Peyer's patch (tissue), 4 donors: ENCODE measurements at regions not wholly inside any gene's neighbourhood (a gene's known extent, or its start where the extent isn't known, plus 50 kb on each side); places are given as distances from the start of the nearest gene placed in this dataset.

ENCODE experiments used
- DNase-seq, 3 donors: peaks; one replicate each; pipeline ENCODE4 v3.0.0-alpha.2; 2017 to 2019
- H3K27ac ChIP-seq, 4 donors: fragments of 200-600 bp; sonication (generic); one replicate each; pipeline ENCODE4 v1.5.1; 2016 to 2019
- H3K27me3 ChIP-seq, 2 donors: fragments of 200-600 bp; sonication (generic); one replicate each; pipeline ENCODE4 v1.5.1; 2019
- H3K36me3 ChIP-seq, 3 donors: fragments of 200-600 bp; sonication (generic); one replicate each; pipeline ENCODE4 v1.5.1; 2016 to 2019
- H3K4me1 ChIP-seq, 4 donors: fragments of 200-600 bp; sonication (generic); one replicate each; pipeline ENCODE4 v1.5.1; 2016 to 2019
- H3K4me3 ChIP-seq, 4 donors: fragments of 200-600 bp; sonication (generic); 1 replicate in 3 of 4; 2 replicates in 1 of 4; pipeline ENCODE4 v1.5.1; 2016 to 2019; ENCODE audit warnings: mild to moderate bottlenecking in 1 of 4
- H3K9me3 ChIP-seq, 4 donors: fragments of 200-600 bp; sonication (generic); one replicate each; pipeline ENCODE4 v1.5.1; 2016 to 2019; ENCODE audit warnings: mild to moderate bottlenecking in 1 of 4
- POLR2A ChIP-seq, 2 donors: fragments of 450-650 bp; IDR thresholded peaks; one replicate each; pipeline ENCODE4 v1.5.1; 2017; ENCODE audit warnings: antibody characterized with exemption in 2 of 2, mild to moderate bottlenecking in 2 of 2, moderate library complexity in 2 of 2
- TF ChIP-seq, protein P1 (sequence below), 6 experiments: fragments of 450-650 bp in 4 of 6; fragments of 200-600 bp in 2 of 6; sonication (generic) in 1 of 6; IDR thresholded peaks; one replicate each; pipeline ENCODE4 v1.5.1; 2017 to 2019; ENCODE audit warnings: antibody characterized with exemption in 6 of 6, mild to moderate bottlenecking in 3 of 6, moderate library complexity in 1 of 6

DNA sequence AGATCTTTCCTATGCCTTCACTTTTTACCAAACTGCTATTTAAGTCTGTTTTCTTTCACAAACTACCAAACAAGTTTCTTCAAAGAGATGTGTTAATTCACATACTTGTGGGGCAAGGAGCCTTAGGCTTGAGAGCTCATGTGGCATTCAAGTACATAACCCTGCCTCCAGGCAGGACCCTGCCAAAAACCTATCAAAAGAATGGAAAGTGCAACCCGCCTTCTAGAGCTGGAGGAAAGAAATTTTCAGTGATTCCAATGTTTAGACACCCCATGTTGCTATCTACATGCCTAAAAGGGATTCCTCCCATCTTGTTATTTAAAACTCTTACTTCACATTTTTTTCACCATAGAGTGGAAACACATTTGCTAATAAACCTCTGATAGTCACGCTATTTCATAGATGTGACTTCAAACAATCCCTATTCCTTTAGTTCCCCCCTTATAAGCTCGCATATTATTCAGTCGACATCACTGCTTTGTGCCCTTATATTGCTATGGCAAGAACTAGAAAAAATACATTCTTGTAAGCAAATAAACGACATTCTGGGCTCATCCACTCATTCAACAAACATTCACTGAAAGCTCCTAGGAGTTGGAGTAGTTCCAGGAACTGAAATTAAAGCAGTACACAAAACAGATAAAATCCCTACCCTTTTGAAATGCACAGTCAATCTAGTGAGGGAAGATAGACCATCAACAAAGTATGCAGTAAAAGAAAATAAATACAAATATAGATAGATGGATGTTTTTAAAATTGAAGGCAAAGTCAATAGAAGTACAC is 518.1 kb downstream of the ELAVL2 start:
- H3K27me3 ChIP-seq: no peaks in the 10 kb centered on the region
- no peak for DNase-seq
- H3K4me1 ChIP-seq: no peaks in the 10 kb centered on the region
- H3K36me3 ChIP-seq: no peaks in the 10 kb centered on the region
- no peaks in the 10 kb centered on the region for H3K9me3 ChIP-seq
- H3K27ac ChIP-seq: no peak overlapping the region
- no peak overlapping the region for H3K4me3 ChIP-seq
- TF ChIP-seq, protein P1, sequence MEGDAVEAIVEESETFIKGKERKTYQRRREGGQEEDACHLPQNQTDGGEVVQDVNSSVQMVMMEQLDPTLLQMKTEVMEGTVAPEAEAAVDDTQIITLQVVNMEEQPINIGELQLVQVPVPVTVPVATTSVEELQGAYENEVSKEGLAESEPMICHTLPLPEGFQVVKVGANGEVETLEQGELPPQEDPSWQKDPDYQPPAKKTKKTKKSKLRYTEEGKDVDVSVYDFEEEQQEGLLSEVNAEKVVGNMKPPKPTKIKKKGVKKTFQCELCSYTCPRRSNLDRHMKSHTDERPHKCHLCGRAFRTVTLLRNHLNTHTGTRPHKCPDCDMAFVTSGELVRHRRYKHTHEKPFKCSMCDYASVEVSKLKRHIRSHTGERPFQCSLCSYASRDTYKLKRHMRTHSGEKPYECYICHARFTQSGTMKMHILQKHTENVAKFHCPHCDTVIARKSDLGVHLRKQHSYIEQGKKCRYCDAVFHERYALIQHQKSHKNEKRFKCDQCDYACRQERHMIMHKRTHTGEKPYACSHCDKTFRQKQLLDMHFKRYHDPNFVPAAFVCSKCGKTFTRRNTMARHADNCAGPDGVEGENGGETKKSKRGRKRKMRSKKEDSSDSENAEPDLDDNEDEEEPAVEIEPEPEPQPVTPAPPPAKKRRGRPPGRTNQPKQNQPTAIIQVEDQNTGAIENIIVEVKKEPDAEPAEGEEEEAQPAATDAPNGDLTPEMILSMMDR (IDR thresholded peaks at IDR 0.05): no peak
- no peak for TF ChIP-seq POLR2A (IDR thresholded peaks at IDR 0.05)

DNA sequence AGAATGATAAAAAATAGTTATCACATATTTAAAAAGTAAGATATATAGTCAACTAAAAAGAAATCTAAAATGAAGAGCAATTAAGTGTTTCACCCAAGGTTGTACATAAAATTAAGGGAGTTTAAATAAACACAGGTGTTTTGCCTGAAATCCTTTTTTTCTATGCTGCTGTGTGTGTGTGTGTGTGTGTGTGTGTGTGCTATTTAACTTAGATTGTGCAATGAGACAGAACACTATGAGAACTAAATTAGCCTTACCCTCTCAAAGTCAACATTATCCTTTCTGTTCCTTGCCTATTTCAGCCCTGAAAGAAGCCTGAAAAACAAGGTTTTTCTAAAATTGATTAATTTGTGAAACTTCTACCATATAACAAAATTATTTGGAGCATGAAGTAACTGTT is 516.2 kb downstream of the ELAVL2 start:
- Histone ChIP-seq H3K27me3 (no peaks in the 10 kb centered on the region), H3K4me3 (no peak overlapping the region), H3K9me3 (no peaks in the 10 kb centered on the region), H3K36me3 (no peaks in the 10 kb centered on the region), H3K27ac (no peak overlapping the region), H3K4me1 (no peaks in the 10 kb centered on the region)
- no peak for DNase-seq
- TF ChIP-seq, protein P1 (IDR thresholded peaks at IDR 0.05): no peak
- TF ChIP-seq POLR2A (IDR thresholded peaks at IDR 0.05): no peak

DNA sequence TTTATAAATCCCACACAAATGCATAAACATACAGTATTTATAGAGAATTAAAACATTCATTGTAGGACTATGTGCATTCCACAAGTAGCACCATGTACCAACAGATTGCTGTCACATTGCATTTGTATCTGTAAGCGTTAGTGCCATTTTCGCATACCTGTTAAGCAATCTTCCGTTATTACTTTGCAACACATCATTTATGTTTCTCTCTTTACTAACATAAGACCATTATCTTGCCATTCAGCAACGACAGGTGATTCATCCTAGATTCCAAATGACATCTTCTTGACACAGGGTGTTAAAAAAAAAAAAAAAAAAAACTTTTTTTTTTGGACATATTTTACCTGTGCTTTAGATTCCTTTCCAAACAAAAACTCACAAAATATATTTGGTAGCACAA is 511.8 kb downstream of the ELAVL2 start:
- no peak overlapping the region for H3K4me3 ChIP-seq
- H3K27ac ChIP-seq: no peak overlapping the region
- no peak for TF ChIP-seq POLR2A (IDR thresholded peaks at IDR 0.05)
- TF ChIP-seq, protein P1 (IDR thresholded peaks at IDR 0.05): no peak
- peaks cover 0 to 5% (median 0%) of the 10 kb centered on the region in 4 donors for H3K9me3 ChIP-seq
- H3K36me3 ChIP-seq: no peaks in the 10 kb centered on the region
- no peaks in the 10 kb centered on the region for H3K4me1 ChIP-seq
- DNase-seq: no peak
- no peaks in the 10 kb centered on the region for H3K27me3 ChIP-seq

GRCh38 chr9:23319092-23319491 is 506.9 kb downstream of the ELAVL2 start:
- no peak for DNase-seq
- Histone ChIP-seq H3K36me3 (no peaks in the 10 kb centered on the region), H3K4me3 (no peak overlapping the region), H3K9me3 (peaks cover 0 to 5% (median 0%) of the 10 kb centered on the region in 4 donors), H3K27me3 (no peaks in the 10 kb centered on the region), H3K27ac (no peak overlapping the region), H3K4me1 (no peaks in the 10 kb centered on the region)
- TF ChIP-seq POLR2A (IDR thresholded peaks at IDR 0.05): no peak
- TF ChIP-seq, protein P1 (IDR thresholded peaks at IDR 0.05): no peak

GRCh38 chr9:23321049-23321448 is 505.0 kb downstream of the ELAVL2 start:
- H3K4me3 ChIP-seq: no peak overlapping the region
- no peaks in the 10 kb centered on the region for H3K4me1 ChIP-seq
- no peak overlapping the region for H3K27ac ChIP-seq
- TF ChIP-seq POLR2A (IDR thresholded peaks at IDR 0.05): no peak
- TF ChIP-seq, protein P1 (IDR thresholded peaks at IDR 0.05): no peak
- no peak for DNase-seq
- no peaks in the 10 kb centered on the region for H3K27me3 ChIP-seq
- H3K9me3 ChIP-seq: peaks cover 0 to 3% (median 0%) of the 10 kb centered on the region in 4 donors
- H3K36me3 ChIP-seq: no peaks in the 10 kb centered on the region
